GM23338 (cell line): ENCODE measurements at regions not wholly inside any gene's neighbourhood (a gene's known extent, or its start where the extent isn't known, plus 50 kb on each side); places are given as distances from the start of the nearest gene placed in this dataset.

Experiments used
- ATAC-seq: fragments of 200-7000 bp; cut with Tn5 transposase; 3 replicates; pipeline ENCODE4 v1.9.1; 2020
- DNase-seq: peaks from one replicate; pipeline ENCODE4 v3.0.0-alpha.2; 2015; ENCODE audit warnings: low spot score
- H2AFZ ChIP-seq: fragments of 200-600 bp; sonication (generic); 2 replicates; pipeline ENCODE4 v1.8.0; 2016; ENCODE audit warnings: antibody characterized with exemption, mild to moderate bottlenecking, moderate library complexity
- H3F3A ChIP-seq: fragments of 200-600 bp; sonication (generic); replicated peaks from 2 replicates; pipeline ENCODE4 v1.8.0; 2017; ENCODE audit warnings: antibody characterized with exemption, mixed run types, low read depth
- H3K27ac ChIP-seq: fragments of 200-600 bp; sonication (generic); 2 replicates; pipeline ENCODE4 v1.6.1; 2016; ENCODE audit warnings: low read depth
- H3K27me3 ChIP-seq: fragments of 200-600 bp; sonication (generic); 2 replicates; pipeline ENCODE4 v1.8.0; 2016; ENCODE audit warnings: mild to moderate bottlenecking, mixed run types, moderate library complexity; ENCODE audit not compliant: insufficient read depth
- H3K36me3 ChIP-seq: fragments of 200-600 bp; sonication (generic); 2 replicates; pipeline ENCODE4 v1.8.0; 2016; ENCODE audit warnings: mild to moderate bottlenecking; ENCODE audit not compliant: insufficient read depth
- H3K4me1 ChIP-seq: fragments of 200-600 bp; sonication (generic); 2 replicates; pipeline ENCODE4 v1.8.0; 2016; ENCODE audit warnings: mild to moderate bottlenecking, moderate library complexity; ENCODE audit not compliant: insufficient read depth
- H3K4me2 ChIP-seq: fragments of 200-600 bp; sonication (generic); 2 replicates; pipeline ENCODE4 v1.7.1; 2017; ENCODE audit warnings: mixed run types
- H3K4me3 ChIP-seq: fragments of 200-600 bp; sonication (generic); 2 replicates; pipeline ENCODE4 v1.6.1; 2016; ENCODE audit warnings: mixed run types
- H3K79me2 ChIP-seq: fragments of 200-600 bp; sonication (generic); replicated peaks from 2 replicates; pipeline ENCODE4 v1.8.0; 2017; ENCODE audit warnings: mild to moderate bottlenecking; ENCODE audit not compliant: insufficient read depth
- H3K9me2 ChIP-seq: fragments of 200-600 bp; sonication (generic); 2 replicates; pipeline ENCODE4 v1.8.0; 2017; ENCODE audit not compliant: insufficient read depth
- H4K20me1 ChIP-seq: fragments of 200-600 bp; sonication (generic); replicated peaks from 2 replicates; pipeline ENCODE4 v1.8.0; 2017; ENCODE audit warnings: mild to moderate bottlenecking; ENCODE audit not compliant: insufficient read depth
- H3K27ac Mint-ChIP-seq: 2 replicates; pipeline ENCODE4 v1.8.0; 2020; ENCODE audit warnings: inconsistent platforms, mild to moderate bottlenecking, moderate library complexity, mixed read lengths
- H3K27me3 Mint-ChIP-seq: 3 replicates; pipeline ENCODE4 v1.8.0; 2022; ENCODE audit warnings: low read depth, mild to moderate bottlenecking, moderate library complexity, mixed read lengths, inconsistent platforms; ENCODE audit not compliant: insufficient read depth, poor library complexity
- H3K36me3 Mint-ChIP-seq: 3 replicates; pipeline ENCODE4 v1.8.0; 2021; ENCODE audit warnings: low read depth, mild to moderate bottlenecking, inconsistent platforms, moderate library complexity, mixed read lengths
- H3K4me1 Mint-ChIP-seq: 3 replicates; pipeline ENCODE4 v1.8.0; 2020; ENCODE audit warnings: mild to moderate bottlenecking, inconsistent platforms, mixed read lengths
- H3K4me3 Mint-ChIP-seq: 3 replicates; pipeline ENCODE4 v1.8.0; 2021; ENCODE audit warnings: moderate library complexity, mild to moderate bottlenecking, inconsistent platforms, mixed read lengths
- H3K9me3 Mint-ChIP-seq: 3 replicates; pipeline ENCODE4 v1.8.0; 2020; ENCODE audit warnings: moderate library complexity, mild to moderate bottlenecking, inconsistent platforms, mixed read lengths
- ETS1 ChIP-seq: IDR thresholded peaks from 2 replicates; pipeline ENCODE4 v1.6.1; 2016; ENCODE audit warnings: antibody characterized with exemption
- EZH2 ChIP-seq: fragments of 200-600 bp; sonication (generic); IDR thresholded peaks from one replicate; pipeline ENCODE4 v1.8.0; 2017; ENCODE audit warnings: antibody characterized with exemption, mild to moderate bottlenecking, low read depth; ENCODE audit not compliant: unreplicated experiment
- EZH2phosphoT487 ChIP-seq: fragments of 200-600 bp; sonication (generic); IDR thresholded peaks from one replicate; pipeline ENCODE4 v1.8.1; 2018; ENCODE audit warnings: antibody characterized with exemption; ENCODE audit not compliant: unreplicated experiment
- JUNB ChIP-seq: IDR thresholded peaks from one replicate; pipeline ENCODE4 v1.6.1; 2016; ENCODE audit warnings: antibody characterized with exemption; ENCODE audit not compliant: unreplicated experiment
- TF ChIP-seq, protein P1 (sequence below), 2 experiments: fragments of 200-600 bp in 1 of 2; sonication (generic) in 1 of 2; conservative IDR thresholded peaks; 2 replicates each; pipeline versions ENCODE4 v1.5.1 to v1.6.1; 2016 to 2017; ENCODE audit warnings: antibody characterized with exemption in 2 of 2, low read depth in 2 of 2, mild to moderate bottlenecking in 2 of 2, moderate library complexity in 1 of 2
- TF ChIP-seq, protein P2 (sequence below): fragments of 250-450 bp; sonication (Bioruptor Pico); IDR thresholded peaks from 2 replicates; pipeline ENCODE4 v1.5.0; 2020; ENCODE audit warnings: mild to moderate bottlenecking, moderate library complexity

- ATAC-seq: no peak
- H3K9me2 ChIP-seq: no peaks in the 10 kb centered on the region
- H3K4me1 Mint-ChIP-seq: no peaks in the 10 kb centered on the region
- H3F3A ChIP-seq: no peaks in the 10 kb centered on the region
- DNase-seq: no peak
- H3K4me3 ChIP-seq: no peak overlapping the region
- H3K9me3 Mint-ChIP-seq: no peaks in the 10 kb centered on the region
- no peak overlapping the region for H3K4me3 Mint-ChIP-seq
- H3K4me1 ChIP-seq: no peaks in the 10 kb centered on the region
- no peaks in the 10 kb centered on the region for H3K36me3 Mint-ChIP-seq
- H3K79me2 ChIP-seq: no peaks in the 10 kb centered on the region
- H3K27ac Mint-ChIP-seq: no peak overlapping the region
- no peak overlapping the region for H3K4me2 ChIP-seq
- H3K27ac ChIP-seq: no peak overlapping the region
- no peaks in the 10 kb centered on the region for H3K27me3 ChIP-seq
- H3K36me3 ChIP-seq: no peaks in the 10 kb centered on the region
- TF ChIP-seq EZH2phosphoT487: no peak
- no peaks in the 10 kb centered on the region for H4K20me1 ChIP-seq
- H3K27me3 Mint-ChIP-seq: no peaks in the 10 kb centered on the region
- no peak overlapping the region for H2AFZ ChIP-seq
Observed at GRCh38 chr4:149265645-149266044, 550.0 kb downstream of the IQCM start.

DNA sequence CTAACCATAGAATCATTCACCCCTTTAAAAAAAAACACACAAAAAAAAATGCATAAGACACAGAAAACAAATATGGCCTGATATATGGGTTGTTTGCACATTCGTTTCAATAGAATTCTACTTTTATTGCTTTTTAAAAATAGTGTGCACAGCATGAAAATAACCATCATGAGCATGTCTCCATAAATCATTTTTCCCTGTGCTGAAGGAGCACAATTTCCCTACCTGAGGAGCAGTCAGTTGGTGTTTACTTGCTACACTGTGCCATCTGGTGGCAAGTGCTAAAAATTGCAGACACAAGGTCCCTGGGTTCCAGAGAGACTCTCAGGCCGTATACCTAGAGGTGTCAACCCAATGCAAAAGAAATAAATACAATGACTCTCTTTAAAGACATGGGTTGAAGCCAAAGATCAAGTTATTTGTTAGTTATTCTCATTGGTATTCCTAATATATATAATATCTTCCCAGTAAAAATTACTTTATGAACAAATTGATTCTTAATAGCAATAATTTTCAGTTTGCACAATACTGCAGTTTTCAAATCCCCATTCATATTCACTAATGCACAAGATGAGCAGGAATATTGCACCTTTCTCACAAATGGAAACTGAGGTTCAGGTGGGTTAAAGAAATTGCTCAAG, 551.4 kb downstream of the IQCM start:
- Mint-ChIP-seq H3K4me3 (no peak overlapping the region), H3K4me1 (no peaks in the 10 kb centered on the region), H3K9me3 (no peaks in the 10 kb centered on the region), H3K27me3 (no peaks in the 10 kb centered on the region), H3K36me3 (no peaks in the 10 kb centered on the region), H3K27ac (no peak overlapping the region)
- TF ChIP-seq EZH2: no peak
- TF ChIP-seq, protein P1, sequence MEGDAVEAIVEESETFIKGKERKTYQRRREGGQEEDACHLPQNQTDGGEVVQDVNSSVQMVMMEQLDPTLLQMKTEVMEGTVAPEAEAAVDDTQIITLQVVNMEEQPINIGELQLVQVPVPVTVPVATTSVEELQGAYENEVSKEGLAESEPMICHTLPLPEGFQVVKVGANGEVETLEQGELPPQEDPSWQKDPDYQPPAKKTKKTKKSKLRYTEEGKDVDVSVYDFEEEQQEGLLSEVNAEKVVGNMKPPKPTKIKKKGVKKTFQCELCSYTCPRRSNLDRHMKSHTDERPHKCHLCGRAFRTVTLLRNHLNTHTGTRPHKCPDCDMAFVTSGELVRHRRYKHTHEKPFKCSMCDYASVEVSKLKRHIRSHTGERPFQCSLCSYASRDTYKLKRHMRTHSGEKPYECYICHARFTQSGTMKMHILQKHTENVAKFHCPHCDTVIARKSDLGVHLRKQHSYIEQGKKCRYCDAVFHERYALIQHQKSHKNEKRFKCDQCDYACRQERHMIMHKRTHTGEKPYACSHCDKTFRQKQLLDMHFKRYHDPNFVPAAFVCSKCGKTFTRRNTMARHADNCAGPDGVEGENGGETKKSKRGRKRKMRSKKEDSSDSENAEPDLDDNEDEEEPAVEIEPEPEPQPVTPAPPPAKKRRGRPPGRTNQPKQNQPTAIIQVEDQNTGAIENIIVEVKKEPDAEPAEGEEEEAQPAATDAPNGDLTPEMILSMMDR (conservative IDR thresholded peaks at IDR 0.05; ENCODE audit: low read depth in 2 of 2): peak; percentile 82 to 93
- no peak for TF ChIP-seq ETS1
- H3K27me3 ChIP-seq: no peaks in the 10 kb centered on the region
- H4K20me1 ChIP-seq: no peaks in the 10 kb centered on the region
- H3K36me3 ChIP-seq: no peaks in the 10 kb centered on the region
- no peak overlapping the region for H2AFZ ChIP-seq
- no peaks in the 10 kb centered on the region for H3K4me1 ChIP-seq
- H3K27ac ChIP-seq: no peak overlapping the region
- no peak overlapping the region for H3K4me3 ChIP-seq
- no peaks in the 10 kb centered on the region for H3K9me2 ChIP-seq
- no peaks in the 10 kb centered on the region for H3F3A ChIP-seq
- no peak overlapping the region for H3K4me2 ChIP-seq
- DNase-seq (peak; percentile 75), ATAC-seq (peak; percentile 92)
- H3K79me2 ChIP-seq: no peaks in the 10 kb centered on the region

DNA sequence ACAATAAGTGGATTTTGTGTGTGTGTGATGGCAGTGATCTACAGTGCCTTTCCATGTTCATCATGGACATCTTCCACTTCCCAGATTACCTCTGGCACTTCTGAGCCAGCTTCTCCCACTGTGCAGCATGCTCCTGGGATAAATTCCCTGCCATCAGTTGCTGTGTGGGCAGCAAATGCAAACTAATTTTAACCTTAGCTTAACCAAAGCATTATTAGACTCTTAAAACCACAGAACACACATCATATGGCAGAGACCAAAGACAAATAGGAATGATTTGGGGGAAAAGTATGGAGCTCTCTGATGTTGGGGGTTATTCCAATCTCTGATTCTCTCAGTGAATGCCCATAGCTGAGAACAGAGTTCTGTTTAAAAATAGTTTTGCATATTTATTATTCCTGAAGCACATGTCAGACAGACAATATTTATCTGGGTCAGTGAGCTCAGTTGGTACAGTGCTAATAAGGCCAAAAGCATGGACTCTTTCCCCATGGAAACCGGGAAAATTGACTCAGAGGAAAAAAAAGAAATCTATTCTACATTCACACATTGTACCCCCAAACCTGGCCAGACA, 567.4 kb downstream of the IQCM start:
- no peak overlapping the region for H3K4me3 ChIP-seq
- Mint-ChIP-seq H3K36me3 (no peaks in the 10 kb centered on the region), H3K27me3 (no peaks in the 10 kb centered on the region), H3K9me3 (peaks cover 4% of the 10 kb centered on the region; the same call in 2 of the 3 replicates), H3K27ac (no peak overlapping the region), H3K4me3 (no peak overlapping the region), H3K4me1 (no peaks in the 10 kb centered on the region)
- ATAC-seq (no peak), DNase-seq (no peak)
- H3K9me2 ChIP-seq: no peaks in the 10 kb centered on the region
- H3K4me1 ChIP-seq: no peaks in the 10 kb centered on the region
- H3K4me2 ChIP-seq: no peak overlapping the region
- H3F3A ChIP-seq: no peaks in the 10 kb centered on the region
- H3K27ac ChIP-seq: no peak overlapping the region
- H4K20me1 ChIP-seq: no peaks in the 10 kb centered on the region
- no peaks in the 10 kb centered on the region for H3K79me2 ChIP-seq
- no peaks in the 10 kb centered on the region for H3K27me3 ChIP-seq
- H2AFZ ChIP-seq: no peak overlapping the region
- H3K36me3 ChIP-seq: no peaks in the 10 kb centered on the region
- TF ChIP-seq JUNB (no peak), EZH2 (no peak)
- TF ChIP-seq, protein P2, sequence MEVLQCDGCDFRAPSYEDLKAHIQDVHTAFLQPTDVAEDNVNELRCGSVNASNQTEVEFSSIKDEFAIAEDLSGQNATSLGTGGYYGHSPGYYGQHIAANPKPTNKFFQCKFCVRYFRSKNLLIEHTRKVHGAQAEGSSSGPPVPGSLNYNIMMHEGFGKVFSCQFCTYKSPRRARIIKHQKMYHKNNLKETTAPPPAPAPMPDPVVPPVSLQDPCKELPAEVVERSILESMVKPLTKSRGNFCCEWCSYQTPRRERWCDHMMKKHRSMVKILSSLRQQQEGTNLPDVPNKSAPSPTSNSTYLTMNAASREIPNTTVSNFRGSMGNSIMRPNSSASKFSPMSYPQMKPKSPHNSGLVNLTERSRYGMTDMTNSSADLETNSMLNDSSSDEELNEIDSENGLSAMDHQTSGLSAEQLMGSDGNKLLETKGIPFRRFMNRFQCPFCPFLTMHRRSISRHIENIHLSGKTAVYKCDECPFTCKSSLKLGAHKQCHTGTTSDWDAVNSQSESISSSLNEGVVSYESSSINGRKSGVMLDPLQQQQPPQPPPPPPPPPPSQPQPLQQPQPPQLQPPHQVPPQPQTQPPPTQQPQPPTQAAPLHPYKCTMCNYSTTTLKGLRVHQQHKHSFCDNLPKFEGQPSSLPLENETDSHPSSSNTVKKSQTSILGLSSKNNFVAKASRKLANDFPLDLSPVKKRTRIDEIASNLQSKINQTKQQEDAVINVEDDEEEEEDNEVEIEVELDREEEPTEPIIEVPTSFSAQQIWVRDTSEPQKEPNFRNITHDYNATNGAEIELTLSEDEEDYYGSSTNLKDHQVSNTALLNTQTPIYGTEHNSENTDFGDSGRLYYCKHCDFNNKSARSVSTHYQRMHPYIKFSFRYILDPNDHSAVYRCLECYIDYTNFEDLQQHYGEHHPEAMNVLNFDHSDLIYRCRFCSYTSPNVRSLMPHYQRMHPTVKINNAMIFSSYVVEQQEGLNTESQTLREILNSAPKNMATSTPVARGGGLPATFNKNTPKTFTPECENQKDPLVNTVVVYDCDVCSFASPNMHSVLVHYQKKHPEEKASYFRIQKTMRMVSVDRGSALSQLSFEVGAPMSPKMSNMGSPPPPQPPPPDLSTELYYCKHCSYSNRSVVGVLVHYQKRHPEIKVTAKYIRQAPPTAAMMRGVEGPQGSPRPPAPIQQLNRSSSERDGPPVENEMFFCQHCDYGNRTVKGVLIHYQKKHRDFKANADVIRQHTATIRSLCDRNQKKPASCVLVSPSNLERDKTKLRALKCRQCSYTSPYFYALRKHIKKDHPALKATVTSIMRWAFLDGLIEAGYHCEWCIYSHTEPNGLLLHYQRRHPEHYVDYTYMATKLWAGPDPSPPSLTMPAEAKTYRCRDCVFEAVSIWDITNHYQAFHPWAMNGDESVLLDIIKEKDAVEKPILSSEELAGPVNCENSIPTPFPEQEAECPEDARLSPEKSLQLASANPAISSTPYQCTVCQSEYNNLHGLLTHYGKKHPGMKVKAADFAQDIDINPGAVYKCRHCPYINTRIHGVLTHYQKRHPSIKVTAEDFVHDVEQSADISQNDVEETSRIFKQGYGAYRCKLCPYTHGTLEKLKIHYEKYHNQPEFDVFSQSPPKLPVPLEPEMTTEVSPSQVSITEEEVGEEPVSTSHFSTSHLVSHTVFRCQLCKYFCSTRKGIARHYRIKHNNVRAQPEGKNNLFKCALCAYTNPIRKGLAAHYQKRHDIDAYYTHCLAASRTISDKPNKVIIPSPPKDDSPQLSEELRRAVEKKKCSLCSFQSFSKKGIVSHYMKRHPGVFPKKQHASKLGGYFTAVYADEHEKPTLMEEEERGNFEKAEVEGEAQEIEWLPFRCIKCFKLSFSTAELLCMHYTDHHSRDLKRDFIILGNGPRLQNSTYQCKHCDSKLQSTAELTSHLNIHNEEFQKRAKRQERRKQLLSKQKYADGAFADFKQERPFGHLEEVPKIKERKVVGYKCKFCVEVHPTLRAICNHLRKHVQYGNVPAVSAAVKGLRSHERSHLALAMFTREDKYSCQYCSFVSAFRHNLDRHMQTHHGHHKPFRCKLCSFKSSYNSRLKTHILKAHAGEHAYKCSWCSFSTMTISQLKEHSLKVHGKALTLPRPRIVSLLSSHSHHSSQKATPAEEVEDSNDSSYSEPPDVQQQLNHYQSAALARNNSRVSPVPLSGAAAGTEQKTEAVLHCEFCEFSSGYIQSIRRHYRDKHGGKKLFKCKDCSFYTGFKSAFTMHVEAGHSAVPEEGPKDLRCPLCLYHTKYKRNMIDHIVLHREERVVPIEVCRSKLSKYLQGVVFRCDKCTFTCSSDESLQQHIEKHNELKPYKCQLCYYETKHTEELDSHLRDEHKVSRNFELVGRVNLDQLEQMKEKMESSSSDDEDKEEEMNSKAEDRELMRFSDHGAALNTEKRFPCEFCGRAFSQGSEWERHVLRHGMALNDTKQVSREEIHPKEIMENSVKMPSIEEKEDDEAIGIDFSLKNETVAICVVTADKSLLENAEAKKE (CRISPR knock-in tag): no peak
